B cell (primary cell): ENCODE measurements at regions not wholly inside any gene's neighbourhood (a gene's known extent, or its start where the extent isn't known, plus 50 kb on each side); places are given as distances from the start of the nearest gene placed in this dataset.

Source experiments
- CTCF ChIP-seq: fragments of 200-600 bp; IDR thresholded peaks from one replicate; pipeline ENCODE4 v1.8.0; 2022; ENCODE audit warnings: antibody characterized with exemption, mild to moderate bottlenecking
- EZH2 ChIP-seq: IDR thresholded peaks from 2 replicates; pipeline ENCODE4 v1.6.1; 2012; ENCODE audit warnings: borderline replicate concordance, low read depth, mild to moderate bottlenecking, moderate library complexity, low read length; ENCODE audit not compliant: insufficient read depth, poor library complexity, severe bottlenecking

- TF ChIP-seq CTCF (no peak), EZH2 (no peak)
These were observed 369.3 kb downstream of the VRK1 start for GRCh38 chr14:97166497-97166896.
